Hindlimb muscle (tissue), 1 donor: ENCODE measurements at regions not wholly inside any gene's neighbourhood (a gene's known extent, or its start where the extent isn't known, plus 50 kb on each side); places are given as distances from the start of the nearest gene placed in this dataset.
"Not testable (repeated sequence)": the region's sequence is repeated elsewhere in the genome, so short reads cannot be mapped to it uniquely, and the experiment has no call there.

Experiments
- DNase-seq: peaks from one replicate; pipeline ENCODE4 v3.0.0-alpha.2; 2013

GRCh38 chr15:69685512-69686452 lies 233.2 kb downstream of the RPLP1 start:
- no peak for DNase-seq

GRCh38 chr15:69686626-69687025 lies 234.0 kb downstream of the RPLP1 start:
- no peak for DNase-seq

- no peak for DNase-seq
These were observed 236.5 kb downstream of the RPLP1 start for GRCh38 chr15:69689133-69689532.

- DNase-seq = no peak
These were observed 238.8 kb downstream of the RPLP1 start for GRCh38 chr15:69691307-69692015.

GRCh38 chr15:69692342-69692741 lies 239.7 kb downstream of the RPLP1 start:
- no peak for DNase-seq

- no peak for DNase-seq
These were observed 240.4 kb downstream of the RPLP1 start for GRCh38 chr15:69693059-69693458.

- peak; percentile 58 for DNase-seq
These were observed 244.3 kb downstream of the RPLP1 start for GRCh38 chr15:69696946-69697345.

GRCh38 chr15:69697916-69698315 lies 245.3 kb downstream of the RPLP1 start:
- peak; percentile 31 for DNase-seq

GRCh38 chr15:69699096-69699495 lies 246.5 kb downstream of the RPLP1 start:
- DNase-seq = no peak

GRCh38 chr15:69700380-69700779 lies 247.8 kb downstream of the RPLP1 start:
- DNase-seq = no peak

- DNase-seq = no peak
These were observed 248.6 kb downstream of the RPLP1 start for GRCh38 chr15:69701198-69701597.

- DNase-seq = no peak
These were observed 251.0 kb downstream of the RPLP1 start for GRCh38 chr15:69703532-69704187.

- no peak for DNase-seq
These were observed 251.6 kb downstream of the RPLP1 start for GRCh38 chr15:69704229-69704628.

- no peak for DNase-seq
These were observed 252.1 kb downstream of the RPLP1 start for GRCh38 chr15:69704700-69705099.

- DNase-seq = no peak
These were observed 253.9 kb downstream of the RPLP1 start for GRCh38 chr15:69706353-69707097.

GRCh38 chr15:69707241-69707640 lies 254.6 kb downstream of the RPLP1 start:
- not testable (repeated sequence) for DNase-seq

GRCh38 chr15:69708436-69709122 lies 256.0 kb downstream of the RPLP1 start:
- DNase-seq = not testable (repeated sequence)

GRCh38 chr15:69712991-69713390 lies 260.4 kb downstream of the RPLP1 start:
- no peak for DNase-seq

GRCh38 chr15:69713726-69714559 lies 261.3 kb downstream of the RPLP1 start:
- no peak for DNase-seq

GRCh38 chr15:69715210-69715609 lies 262.6 kb downstream of the RPLP1 start:
- no peak for DNase-seq

- no peak for DNase-seq
These were observed 265.8 kb downstream of the RPLP1 start for GRCh38 chr15:69718436-69718835.
